ENCODE measurements at regions not wholly inside any gene's neighbourhood (a gene's known extent, or its start where the extent isn't known, plus 50 kb on each side); places are given as distances from the start of the nearest gene placed in this dataset.

GRCh38 chr9:108456903-108457302 is 398.9 kb downstream of the ACTL7B start:
- H3K27me3 ChIP-seq, result peaks cover 13% of the 10 kb centered on the region
- H3K4me1 ChIP-seq (ENCODE audit: low read depth), result no peaks in the 10 kb centered on the region
- H3K4me3 ChIP-seq, result no peak overlapping the region
- H3K27ac ChIP-seq, result no peak overlapping the region
- no peaks in the 10 kb centered on the region for H3K9me3 ChIP-seq (ENCODE audit: low read depth)
- no peak for DNase-seq (ENCODE audit: low read depth in 1 of 2, low spot score in 1 of 2)
- no peaks in the 10 kb centered on the region for H3K36me3 ChIP-seq
- TF ChIP-seq CTCF (IDR thresholded peaks at IDR 0.05; ENCODE audit: low read depth, low read length), result no peak

GRCh38 chr9:108445431-108446071 is 410.2 kb downstream of the ACTL7B start:
- no peak for TF ChIP-seq CTCF (IDR thresholded peaks at IDR 0.05; ENCODE audit: low read depth, low read length)
- Histone ChIP-seq H3K9me3 (ENCODE audit: low read depth) (no peaks in the 10 kb centered on the region), H3K27ac (no peak overlapping the region), H3K4me3 (no peak overlapping the region), H3K27me3 (no peaks in the 10 kb centered on the region), H3K36me3 (no peaks in the 10 kb centered on the region), H3K4me1 (ENCODE audit: low read depth) (no peaks in the 10 kb centered on the region)
- DNase-seq (ENCODE audit: low read depth in 1 of 2, low spot score in 1 of 2), result no peak

GRCh38 chr9:108444400-108445358 is 411.1 kb downstream of the ACTL7B start:
- H3K27me3 ChIP-seq, result no peaks in the 10 kb centered on the region
- H3K27ac ChIP-seq, result no peak overlapping the region
- no peaks in the 10 kb centered on the region for H3K36me3 ChIP-seq
- no peaks in the 10 kb centered on the region for H3K9me3 ChIP-seq (ENCODE audit: low read depth)
- peak in 1 of 2 donors; percentile 86 for DNase-seq (ENCODE audit: low read depth in 1 of 2, low spot score in 1 of 2)
- no peak overlapping the region for H3K4me3 ChIP-seq
- no peak for TF ChIP-seq CTCF (IDR thresholded peaks at IDR 0.05; ENCODE audit: low read depth, low read length)
- H3K4me1 ChIP-seq (ENCODE audit: low read depth), result no peaks in the 10 kb centered on the region

- peak in 1 of 2 donors; percentile 68 for DNase-seq (ENCODE audit: low read depth in 1 of 2, low spot score in 1 of 2)
- Histone ChIP-seq H3K4me1 (ENCODE audit: low read depth) (no peaks in the 10 kb centered on the region), H3K27ac (no peak overlapping the region), H3K4me3 (no peak overlapping the region), H3K9me3 (ENCODE audit: low read depth) (no peaks in the 10 kb centered on the region), H3K27me3 (no peaks in the 10 kb centered on the region), H3K36me3 (no peaks in the 10 kb centered on the region)
- peak; percentile 21 for TF ChIP-seq CTCF (IDR thresholded peaks at IDR 0.05; ENCODE audit: low read depth, low read length)
Observed at GRCh38 chr9:108443741-108444140, 412.0 kb downstream of the ACTL7B start.

GRCh38 chr9:108443019-108443633 is 412.7 kb downstream of the ACTL7B start:
- H3K9me3 ChIP-seq (ENCODE audit: low read depth), result no peaks in the 10 kb centered on the region
- H3K36me3 ChIP-seq, result no peaks in the 10 kb centered on the region
- TF ChIP-seq CTCF (IDR thresholded peaks at IDR 0.05; ENCODE audit: low read depth, low read length), result no peak
- no peak overlapping the region for H3K4me3 ChIP-seq
- no peaks in the 10 kb centered on the region for H3K4me1 ChIP-seq (ENCODE audit: low read depth)
- H3K27ac ChIP-seq, result no peak overlapping the region
- no peaks in the 10 kb centered on the region for H3K27me3 ChIP-seq
- DNase-seq (ENCODE audit: low read depth in 1 of 2, low spot score in 1 of 2), result no peak
